Astrocyte (in vitro differentiated cells and primary cell): ENCODE measurements at regions not wholly inside any gene's neighbourhood (a gene's known extent, or its start where the extent isn't known, plus 50 kb on each side); places are given as distances from the start of the nearest gene placed in this dataset.

ENCODE experiments used
- DNase-seq: peaks from one replicate; pipeline ENCODE4 v3.0.0-alpha.2; 2010; ENCODE audit warnings: low read depth
- FAIRE-seq: peaks from 2 replicates; lab custom pipeline; 2011; peaks lifted over from hg19 to GRCh38; lab: Jason Lieb, UNC
- H2AFZ ChIP-seq: 2 replicates; pipeline ENCODE4 v1.6.0; 2012; ENCODE audit warnings: low read depth, low read length, inconsistent platforms
- H3K27ac ChIP-seq: 2 replicates; pipeline ENCODE4 v1.5.1; 2011; ENCODE audit warnings: low read depth, low read length, inconsistent platforms
- H3K27me3 ChIP-seq: 2 replicates; pipeline ENCODE4 v1.6.0; 2011; ENCODE audit warnings: low read length, inconsistent platforms; ENCODE audit not compliant: insufficient read depth
- H3K36me3 ChIP-seq: 2 replicates; pipeline ENCODE4 v1.5.1; 2011; ENCODE audit warnings: low read length, inconsistent platforms; ENCODE audit not compliant: insufficient read depth
- H3K4me1 ChIP-seq: 2 replicates; pipeline ENCODE4 v1.5.1; 2011; ENCODE audit warnings: low read length, inconsistent platforms; ENCODE audit not compliant: insufficient read depth
- H3K4me2 ChIP-seq: 2 replicates; pipeline ENCODE4 v1.6.0; 2012; ENCODE audit warnings: low read length, inconsistent platforms
- H3K4me3 ChIP-seq: 2 replicates; pipeline ENCODE4 v1.5.1; 2011; ENCODE audit warnings: low read depth, mild to moderate bottlenecking, low read length, inconsistent platforms; ENCODE audit not compliant: insufficient read depth
- H3K79me2 ChIP-seq: 2 replicates; pipeline ENCODE4 v1.6.0; 2012; ENCODE audit warnings: mild to moderate bottlenecking, low read length, inconsistent platforms; ENCODE audit not compliant: insufficient read depth
- H3K9ac ChIP-seq: 2 replicates; pipeline ENCODE4 v1.6.0; 2012; ENCODE audit warnings: mild to moderate bottlenecking, low read length, inconsistent platforms
- H3K9me3 ChIP-seq: 2 replicates; pipeline ENCODE4 v1.5.1; 2012; ENCODE audit warnings: low read depth, mild to moderate bottlenecking, low read length, inconsistent platforms; ENCODE audit not compliant: insufficient read depth
- H4K20me1 ChIP-seq: 2 replicates; pipeline ENCODE4 v1.6.0; 2012; ENCODE audit warnings: low read length, inconsistent platforms; ENCODE audit not compliant: insufficient read depth
- H3K27ac Mint-ChIP-seq: one replicate; pipeline ENCODE4 v1.8.0; 2021; ENCODE audit warnings: mild to moderate bottlenecking, mixed read lengths; ENCODE audit not compliant: unreplicated experiment
- H3K27me3 Mint-ChIP-seq: one replicate; pipeline ENCODE4 v1.8.0; 2021; ENCODE audit warnings: low read depth, mixed read lengths; ENCODE audit not compliant: unreplicated experiment
- H3K36me3 Mint-ChIP-seq: one replicate; pipeline ENCODE4 v1.8.0; 2021; ENCODE audit warnings: low read depth, mixed read lengths; ENCODE audit not compliant: unreplicated experiment
- H3K4me1 Mint-ChIP-seq: one replicate; pipeline ENCODE4 v1.8.0; 2021; ENCODE audit warnings: low read depth, mixed read lengths; ENCODE audit not compliant: unreplicated experiment
- H3K4me3 Mint-ChIP-seq: one replicate; pipeline ENCODE4 v1.8.0; 2021; ENCODE audit warnings: mild to moderate bottlenecking, moderate library complexity, mixed read lengths; ENCODE audit not compliant: unreplicated experiment
- H3K9me3 Mint-ChIP-seq: one replicate; pipeline ENCODE4 v1.8.0; 2021; ENCODE audit warnings: mild to moderate bottlenecking, mixed read lengths; ENCODE audit not compliant: unreplicated experiment
- CTCF ChIP-seq: IDR thresholded peaks from 2 replicates; pipeline ENCODE4 v1.5.1; 2011; ENCODE audit warnings: low read depth, mild to moderate bottlenecking, inconsistent platforms, low read length, moderate library complexity; ENCODE audit not compliant: insufficient read depth
- EZH2 ChIP-seq: IDR thresholded peaks from 2 replicates; pipeline ENCODE4 v1.6.1; 2012; ENCODE audit warnings: mild to moderate bottlenecking, low read length, inconsistent platforms; ENCODE audit not compliant: insufficient read depth

GRCh38 chr2:13876491-13877037 is 756.0 kb upstream of the LRATD1 start:
- Mint-ChIP-seq H3K4me3 (no peak overlapping the region), H3K27me3 (no peaks in the 10 kb centered on the region), H3K27ac (no peak overlapping the region), H3K36me3 (no peaks in the 10 kb centered on the region), H3K4me1 (no peaks in the 10 kb centered on the region), H3K9me3 (no peaks in the 10 kb centered on the region)
- Histone ChIP-seq H3K36me3 (no peaks in the 10 kb centered on the region), H3K9ac (no peak overlapping the region), H3K4me3 (no peak overlapping the region), H3K27ac (no peak overlapping the region), H3K27me3 (no peaks in the 10 kb centered on the region), H3K4me1 (no peaks in the 10 kb centered on the region), H3K9me3 (no peaks in the 10 kb centered on the region), H4K20me1 (no peaks in the 10 kb centered on the region), H2AFZ (no peak overlapping the region), H3K4me2 (no peak overlapping the region), H3K79me2 (no peaks in the 10 kb centered on the region)
- DNase-seq, result no peak
- no peak for FAIRE-seq
- TF ChIP-seq CTCF (no peak), EZH2 (no peak)

GRCh38 chr2:13877571-13877970 is 754.9 kb upstream of the LRATD1 start:
- Histone ChIP-seq H2AFZ (no peak overlapping the region), H3K4me2 (no peak overlapping the region), H3K9me3 (no peaks in the 10 kb centered on the region), H3K27me3 (no peaks in the 10 kb centered on the region), H4K20me1 (no peaks in the 10 kb centered on the region), H3K4me3 (no peak overlapping the region), H3K27ac (no peak overlapping the region), H3K4me1 (no peaks in the 10 kb centered on the region), H3K36me3 (no peaks in the 10 kb centered on the region), H3K79me2 (no peaks in the 10 kb centered on the region), H3K9ac (no peak overlapping the region)
- no peak for FAIRE-seq
- no peak overlapping the region for H3K4me3 Mint-ChIP-seq
- DNase-seq, result no peak
- H3K27me3 Mint-ChIP-seq, result no peaks in the 10 kb centered on the region
- no peaks in the 10 kb centered on the region for H3K36me3 Mint-ChIP-seq
- H3K27ac Mint-ChIP-seq, result no peak overlapping the region
- TF ChIP-seq CTCF (no peak), EZH2 (no peak)
- H3K9me3 Mint-ChIP-seq, result no peaks in the 10 kb centered on the region
- no peaks in the 10 kb centered on the region for H3K4me1 Mint-ChIP-seq

GRCh38 chr2:13884291-13884976 is 748.1 kb upstream of the LRATD1 start:
- no peak overlapping the region for H3K27ac Mint-ChIP-seq
- H3K4me2 ChIP-seq, result no peak overlapping the region
- H4K20me1 ChIP-seq, result no peaks in the 10 kb centered on the region
- DNase-seq (no peak), FAIRE-seq (no peak)
- TF ChIP-seq EZH2 (no peak), CTCF (no peak)
- H2AFZ ChIP-seq, result no peak overlapping the region
- no peak overlapping the region for H3K9ac ChIP-seq
- no peaks in the 10 kb centered on the region for H3K36me3 ChIP-seq
- H3K27me3 Mint-ChIP-seq, result no peaks in the 10 kb centered on the region
- H3K27ac ChIP-seq, result no peak overlapping the region
- no peaks in the 10 kb centered on the region for H3K9me3 ChIP-seq
- H3K27me3 ChIP-seq, result no peaks in the 10 kb centered on the region
- H3K4me3 Mint-ChIP-seq, result no peak overlapping the region
- H3K4me1 ChIP-seq, result no peaks in the 10 kb centered on the region
- no peaks in the 10 kb centered on the region for H3K79me2 ChIP-seq
- H3K36me3 Mint-ChIP-seq, result no peaks in the 10 kb centered on the region
- H3K4me1 Mint-ChIP-seq, result no peaks in the 10 kb centered on the region
- H3K9me3 Mint-ChIP-seq, result no peaks in the 10 kb centered on the region
- no peak overlapping the region for H3K4me3 ChIP-seq
